GM19324 (cell line): ENCODE measurements at regions not wholly inside any gene's neighbourhood (a gene's known extent, or its start where the extent isn't known, plus 50 kb on each side); places are given as distances from the start of the nearest gene placed in this dataset.
"Not testable (repeated sequence)": the region's sequence is repeated elsewhere in the genome, so short reads cannot be mapped to it uniquely, and the experiment has no call there.

ENCODE experiments used
- ATAC-seq: cut with Tn5 transposase; IDR thresholded peaks from one replicate; pipeline ENCODE4 v1.9.1; 2021; ENCODE audit warnings: mild to moderate bottlenecking, moderate library complexity; ENCODE audit not compliant: unreplicated experiment, low FRiP score

DNA sequence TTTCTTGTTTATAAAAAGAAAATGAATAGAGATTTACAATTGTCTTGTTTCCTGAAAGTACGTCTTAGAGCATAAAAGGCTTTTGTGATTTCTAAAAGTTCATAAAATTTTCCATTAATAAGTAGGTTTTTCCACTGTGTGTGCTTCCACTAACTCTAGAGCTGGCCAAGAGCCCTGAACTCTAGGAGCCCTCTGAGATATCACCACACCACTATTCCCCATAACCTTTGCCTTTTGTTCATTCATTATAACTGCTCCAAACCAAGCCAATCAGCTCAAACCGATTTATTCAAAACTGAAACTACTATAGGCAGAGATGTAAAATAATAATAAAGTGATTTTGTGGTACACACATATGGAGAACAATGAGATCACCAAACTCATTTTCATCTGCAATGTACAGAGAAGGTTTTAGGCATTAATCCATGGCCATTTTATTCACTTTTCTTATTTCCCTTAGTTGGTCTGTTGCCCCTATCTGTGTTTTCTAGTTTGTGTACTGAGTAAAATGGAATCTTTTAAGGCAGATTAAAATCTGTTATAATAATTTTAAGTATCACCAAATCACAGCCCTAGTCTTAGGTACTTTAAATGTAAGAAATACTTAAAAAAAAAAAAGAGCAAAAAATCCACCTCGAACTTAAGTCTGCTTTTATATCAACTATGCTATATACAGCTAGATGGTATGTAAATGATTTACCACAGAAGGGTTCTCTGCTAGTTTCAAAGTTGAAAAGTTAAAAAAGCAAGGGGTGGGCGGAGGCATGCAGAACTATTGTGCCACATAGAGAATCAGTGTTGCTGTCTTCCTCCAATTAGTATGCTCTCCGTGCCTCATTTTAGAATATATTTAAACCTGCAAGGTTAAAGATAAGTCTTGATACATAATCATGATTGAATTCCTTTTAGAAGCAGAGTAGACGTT, 311.3 kb downstream of the KLF12 start:
- no peak for ATAC-seq

DNA sequence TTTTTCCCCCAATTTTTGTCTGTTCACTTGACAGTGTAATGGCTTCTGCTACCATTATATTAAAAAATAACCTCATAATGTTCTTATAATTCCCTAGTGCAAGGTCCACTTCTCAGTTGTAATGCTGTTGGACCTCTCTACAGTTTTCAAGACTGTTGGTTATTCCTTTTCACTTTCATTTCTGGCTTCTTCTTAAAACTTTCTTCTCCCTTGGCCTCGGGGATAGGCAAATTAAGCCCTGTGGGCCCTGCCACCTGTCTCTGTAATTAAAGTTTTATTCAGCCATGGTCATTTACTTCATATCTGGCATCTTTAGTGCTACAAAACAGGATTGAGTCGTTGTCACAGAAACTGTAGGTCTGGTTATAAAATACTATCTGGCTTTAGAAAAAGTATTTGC, 313.5 kb downstream of the KLF12 start:
- peak; percentile 88 for ATAC-seq

DNA sequence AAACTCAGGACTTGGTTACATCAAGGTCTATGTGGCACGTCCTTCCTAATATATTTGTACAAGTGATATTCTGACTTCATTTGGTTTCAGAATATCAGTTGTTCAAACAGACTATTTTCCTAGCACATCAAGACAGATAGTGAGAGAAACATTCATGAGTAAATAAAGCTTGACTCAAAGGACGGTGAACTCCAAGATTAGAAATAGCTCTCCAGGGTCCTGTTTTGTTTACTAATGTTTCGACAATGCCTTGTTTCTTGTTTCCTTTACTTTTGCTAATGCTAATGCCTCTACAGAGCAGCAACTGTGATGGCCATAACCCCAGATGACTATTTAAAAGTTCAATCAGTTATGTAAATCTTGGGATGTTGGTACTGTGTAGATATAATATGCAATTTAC, 313.9 kb downstream of the KLF12 start:
- ATAC-seq = no peak

DNA sequence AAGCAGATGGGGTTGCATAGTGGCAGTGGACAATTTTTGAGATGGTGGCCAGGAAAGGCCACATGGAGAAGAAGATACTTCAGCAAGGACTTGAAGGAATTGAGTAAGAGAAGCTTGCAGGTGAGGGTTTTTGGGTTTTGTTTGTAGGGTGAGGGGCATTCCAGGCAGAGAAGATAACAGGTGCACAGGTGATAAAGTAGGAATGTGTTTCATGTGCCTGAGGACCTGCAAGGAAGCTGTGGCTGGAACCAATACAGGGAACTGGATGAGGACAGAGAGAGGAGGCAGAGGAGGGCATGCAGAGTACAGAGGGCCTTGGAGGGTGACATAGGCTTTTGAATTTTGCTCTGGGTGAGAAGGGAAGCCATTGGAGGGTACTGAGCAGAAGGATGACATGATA, 314.5 kb downstream of the KLF12 start:
- ATAC-seq = no peak

DNA sequence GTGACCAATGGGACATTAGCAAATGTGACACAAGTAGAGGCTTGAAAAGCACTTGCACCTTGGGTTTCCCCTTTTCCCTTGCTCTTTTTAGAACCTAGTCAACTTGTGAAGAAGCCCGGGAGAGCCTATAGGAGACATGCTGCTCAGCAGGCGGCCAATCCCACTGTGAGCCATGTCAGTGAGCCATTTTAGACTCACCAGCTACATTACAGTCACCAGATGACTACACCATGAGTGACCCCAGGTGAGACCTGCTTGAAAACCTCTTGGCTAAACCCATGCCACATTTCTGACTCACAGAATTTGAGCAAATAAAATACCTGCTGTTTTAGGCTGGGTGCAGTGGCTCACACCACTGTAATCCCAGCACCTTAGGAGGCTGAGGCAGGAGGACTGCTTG, 317.5 kb downstream of the KLF12 start:
- no peak for ATAC-seq

DNA sequence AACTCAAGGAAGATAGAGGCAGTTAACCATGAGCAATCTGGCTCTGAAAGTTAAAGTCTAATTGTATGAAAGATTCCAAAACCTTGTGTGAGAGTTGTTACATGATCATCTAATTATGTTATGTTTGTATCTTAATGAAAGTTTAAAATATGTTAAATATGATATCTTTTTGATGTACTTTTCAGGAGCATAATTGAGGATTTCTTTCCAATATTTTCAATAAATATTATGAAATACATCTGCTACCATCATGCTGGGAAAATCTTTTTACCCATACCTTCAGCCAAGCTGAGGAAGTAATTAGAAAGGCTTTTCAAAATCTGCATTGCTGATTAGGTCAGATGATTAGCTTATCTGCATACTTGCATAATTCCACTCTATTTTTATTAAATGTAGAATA, 318.4 kb downstream of the KLF12 start:
- ATAC-seq = no peak

DNA sequence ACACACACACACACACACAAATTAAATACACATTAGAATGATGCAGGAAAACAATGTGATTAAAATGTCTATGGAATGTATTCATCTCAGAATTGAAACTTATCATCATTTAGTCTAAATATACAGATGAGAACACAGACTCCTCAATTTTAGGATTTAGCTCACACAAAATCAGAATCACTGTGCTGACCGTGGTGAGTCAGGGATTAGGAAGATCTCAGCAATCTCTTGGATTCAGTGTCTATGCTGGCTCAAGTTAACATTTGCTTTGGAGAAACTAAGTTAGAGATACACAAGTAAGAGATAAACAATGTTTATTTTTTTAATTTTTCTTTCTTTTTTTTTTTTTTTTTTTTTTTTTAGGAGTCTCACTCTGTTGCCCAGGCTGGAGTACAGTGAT, 323.6 kb downstream of the KLF12 start:
- no peak for ATAC-seq

DNA sequence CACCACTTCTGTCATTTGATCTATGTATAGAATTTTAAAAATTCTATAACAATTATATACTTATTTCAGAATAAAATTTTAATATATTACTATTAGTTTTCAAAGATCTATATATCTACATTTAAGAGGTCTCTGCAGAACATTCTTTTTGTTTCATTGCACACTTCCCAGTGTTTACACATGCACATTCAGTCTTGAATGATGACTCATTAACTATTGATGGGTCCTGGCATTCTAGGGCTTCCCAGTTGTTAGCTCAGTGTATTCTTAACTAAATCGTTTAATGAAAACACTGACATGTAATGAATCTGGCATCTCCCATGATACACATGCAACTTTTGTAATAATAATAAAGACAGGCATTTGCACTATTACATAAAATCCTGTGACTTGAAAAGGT, 324.6 kb downstream of the KLF12 start:
- ATAC-seq = no peak

DNA sequence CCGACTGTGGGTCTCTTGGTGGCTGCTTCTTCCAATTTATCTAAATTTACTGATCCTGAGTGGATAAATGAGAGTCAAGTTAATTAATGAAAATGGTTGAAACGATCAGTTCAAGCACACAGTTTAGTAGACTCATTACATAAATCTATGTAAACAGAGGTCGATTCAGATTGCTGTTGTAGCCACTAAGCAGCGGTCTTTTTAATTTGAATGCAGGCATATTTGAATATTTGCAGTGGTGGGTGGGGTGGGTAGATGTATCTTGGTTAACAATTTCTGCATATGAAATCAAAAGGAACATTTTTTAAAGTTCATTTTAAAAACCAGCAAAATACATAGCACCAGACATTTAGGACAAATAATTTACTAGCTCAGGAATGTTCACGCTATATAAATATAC, 325.9 kb downstream of the KLF12 start:
- no peak for ATAC-seq

DNA sequence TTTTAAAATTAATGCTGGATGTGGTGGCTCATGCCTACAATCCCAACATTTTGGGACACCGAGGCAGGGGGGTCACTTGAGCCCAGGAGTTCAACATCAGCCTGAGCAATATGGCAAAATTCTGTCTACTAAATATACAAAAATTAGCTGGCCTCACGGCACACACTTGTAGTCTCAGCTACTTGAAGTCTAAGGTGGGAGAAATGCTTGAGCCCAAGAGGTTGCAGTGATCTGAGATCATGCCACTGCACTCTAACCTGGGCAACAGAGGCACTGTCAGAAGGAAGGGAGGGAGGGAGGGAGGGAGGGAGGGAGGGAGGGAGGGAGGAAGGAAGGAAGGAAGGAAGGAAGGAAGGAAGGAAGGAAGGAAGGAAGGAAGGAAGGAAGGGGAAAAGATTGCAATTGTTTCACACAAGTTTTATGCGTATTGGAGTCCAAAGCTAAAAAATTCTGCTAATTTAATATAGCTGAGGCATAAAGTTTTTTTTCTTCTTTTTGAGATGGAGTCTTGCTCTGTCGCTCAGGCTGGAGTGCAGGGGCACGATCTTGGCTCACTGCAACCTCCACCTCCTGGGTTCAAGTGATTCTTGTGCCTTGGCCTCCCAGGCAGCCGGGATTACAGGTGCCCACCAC, 328.8 kb downstream of the KLF12 start:
- not testable (repeated sequence) for ATAC-seq

DNA sequence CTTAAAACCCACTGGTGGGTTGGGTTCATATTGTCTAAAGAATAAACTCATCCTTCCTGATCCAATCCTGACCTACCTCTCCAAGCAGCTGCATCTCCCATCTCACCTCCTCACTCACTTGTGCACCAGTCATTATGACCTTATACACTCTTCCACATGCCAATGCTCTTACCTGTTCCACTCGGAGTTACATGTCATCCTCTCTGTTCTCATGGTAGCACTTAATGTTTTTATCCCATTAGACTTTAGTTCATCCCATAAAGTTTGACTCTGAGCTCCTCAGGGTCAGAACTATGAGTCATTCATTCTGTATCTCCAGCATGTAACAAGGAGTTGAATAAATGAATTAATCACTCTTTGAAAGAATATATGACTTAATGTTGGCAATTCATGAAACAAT, 330.2 kb downstream of the KLF12 start:
- no peak for ATAC-seq

DNA sequence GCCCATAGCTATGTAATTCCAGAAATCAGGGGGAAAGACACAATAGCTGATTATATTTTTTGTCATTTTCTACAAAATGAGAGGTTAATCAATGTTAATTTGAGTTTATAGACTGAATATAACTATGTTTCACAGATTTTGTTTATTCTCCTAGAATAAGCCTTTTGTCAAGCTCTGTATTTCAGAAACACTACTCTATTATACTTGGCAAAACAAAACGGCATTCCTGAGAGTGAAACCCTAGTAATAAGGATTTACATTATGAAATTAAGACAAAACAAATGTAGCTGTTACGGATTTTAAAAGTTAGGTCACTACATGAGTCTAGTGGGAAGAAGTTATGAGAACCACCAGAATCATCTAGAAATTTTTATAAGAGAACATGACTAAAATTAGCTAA, 334.2 kb downstream of the KLF12 start:
- no peak for ATAC-seq

DNA sequence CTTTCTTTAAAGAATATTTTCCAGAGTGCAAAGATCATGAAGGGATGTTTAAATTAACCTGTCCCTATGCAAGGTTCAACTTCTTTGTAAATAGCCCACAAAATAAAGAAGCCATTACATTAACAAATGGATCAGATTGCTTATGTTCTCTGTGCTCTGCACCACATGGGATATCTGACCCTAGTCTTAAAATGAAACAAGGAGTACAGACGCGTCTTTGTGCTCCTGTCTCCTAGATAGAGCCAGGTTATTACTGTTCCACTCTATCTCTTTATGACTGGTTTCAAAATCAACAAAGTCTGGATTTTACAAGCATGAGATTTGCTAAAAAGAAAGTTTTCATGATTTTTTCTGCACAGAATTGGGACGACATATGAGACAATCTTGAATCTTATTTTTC, 339.4 kb downstream of the KLF12 start:
- no peak for ATAC-seq

DNA sequence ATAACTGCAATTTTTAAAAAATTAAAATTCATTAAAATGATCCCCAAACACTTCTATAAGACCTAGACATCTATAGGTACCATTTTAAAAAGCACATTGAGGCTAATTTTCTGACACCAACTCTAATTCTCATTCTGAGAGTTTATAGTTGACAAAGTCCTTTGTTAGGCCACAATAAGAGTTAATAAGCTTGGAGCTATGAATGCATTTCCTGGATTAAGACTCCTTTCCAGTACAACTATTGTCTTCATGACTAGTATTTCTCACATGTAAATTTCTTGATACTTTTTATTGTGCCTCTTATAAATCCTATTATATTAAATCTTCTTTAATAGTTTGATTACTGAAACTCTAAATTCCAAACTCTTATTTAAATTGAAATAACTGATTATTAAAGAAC, 340.8 kb downstream of the KLF12 start:
- ATAC-seq = no peak

DNA sequence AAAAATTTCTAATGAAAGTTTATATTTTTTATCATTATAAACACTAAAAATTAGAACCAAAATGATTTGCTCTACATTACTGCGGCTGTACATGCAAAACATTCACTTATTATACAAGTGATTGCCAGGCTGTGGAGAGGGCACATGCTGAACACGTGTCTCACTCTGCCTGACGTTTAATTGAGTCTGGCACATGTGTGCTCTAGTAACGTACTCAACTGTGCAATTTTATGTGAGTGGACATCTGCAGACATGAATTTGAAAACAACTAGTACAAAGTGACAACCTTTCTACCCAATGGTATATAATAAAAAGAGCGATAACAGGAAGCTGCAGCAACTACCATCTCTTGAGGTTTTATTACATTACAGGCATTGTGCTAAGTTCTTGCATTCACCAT, 341.4 kb downstream of the KLF12 start:
- ATAC-seq = no peak

DNA sequence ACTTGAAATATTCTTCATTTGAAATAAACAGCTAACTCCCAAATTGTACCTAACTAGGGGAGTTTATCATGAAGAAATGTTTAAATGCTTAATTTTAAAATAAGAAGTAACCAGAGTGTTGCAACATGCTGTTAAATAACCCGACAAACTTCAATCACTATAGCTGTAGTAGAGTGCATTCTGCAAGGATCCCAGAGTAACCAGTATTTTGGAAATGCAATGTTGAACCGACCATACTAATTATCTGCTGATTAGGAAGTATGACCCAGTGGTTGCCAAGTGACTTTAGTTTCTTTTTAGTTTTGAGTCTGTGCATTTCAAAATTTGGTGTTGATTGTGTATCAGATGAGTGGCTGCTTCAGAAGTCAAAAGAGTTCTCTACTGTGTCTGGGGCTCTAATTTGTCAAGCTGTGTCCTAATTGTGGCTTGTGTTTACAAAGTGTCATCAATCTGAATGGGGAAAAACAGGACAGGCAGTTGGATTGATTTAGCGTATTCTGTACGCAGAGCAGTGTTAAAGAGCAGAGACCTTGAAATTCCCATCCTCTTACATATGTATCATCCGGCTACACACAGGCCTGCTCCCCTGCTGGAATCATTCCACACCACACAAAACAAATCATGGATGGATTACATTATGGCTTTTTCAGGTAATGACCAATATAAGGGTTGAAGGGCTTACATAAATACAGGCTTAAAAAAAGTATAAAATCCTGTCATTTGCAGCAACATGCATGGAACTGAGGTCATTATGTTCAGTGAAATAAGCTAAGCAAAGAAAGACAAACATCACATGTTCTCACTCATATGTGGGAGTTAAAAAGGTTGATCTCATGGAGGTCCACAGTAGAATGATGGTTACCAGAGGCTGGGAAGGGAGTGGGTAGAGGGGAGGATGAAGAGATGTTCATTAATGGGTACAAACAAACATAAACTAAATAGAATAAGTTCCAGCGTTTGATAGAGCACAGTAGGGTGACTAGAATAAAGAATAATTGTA, 351.5 kb downstream of the KLF12 start:
- ATAC-seq = no peak

DNA sequence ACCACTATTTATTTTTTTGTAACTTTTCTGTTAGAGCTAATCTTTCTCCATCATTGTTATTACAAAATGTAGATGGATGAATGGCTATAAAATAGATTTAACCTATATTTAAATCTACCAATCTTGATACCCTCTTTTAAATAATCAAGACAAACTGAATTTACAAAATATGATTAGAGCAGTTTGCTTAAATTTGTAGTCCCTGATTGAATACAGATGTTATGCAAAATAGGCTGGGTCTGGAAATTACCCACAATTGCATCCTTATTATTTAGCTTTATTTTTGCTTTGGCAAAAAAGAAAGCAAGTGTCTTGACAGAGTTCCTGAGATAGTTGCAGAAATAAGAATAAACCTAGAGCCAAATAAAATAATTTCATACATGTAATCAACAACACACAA, 352.8 kb downstream of the KLF12 start:
- ATAC-seq = no peak

DNA sequence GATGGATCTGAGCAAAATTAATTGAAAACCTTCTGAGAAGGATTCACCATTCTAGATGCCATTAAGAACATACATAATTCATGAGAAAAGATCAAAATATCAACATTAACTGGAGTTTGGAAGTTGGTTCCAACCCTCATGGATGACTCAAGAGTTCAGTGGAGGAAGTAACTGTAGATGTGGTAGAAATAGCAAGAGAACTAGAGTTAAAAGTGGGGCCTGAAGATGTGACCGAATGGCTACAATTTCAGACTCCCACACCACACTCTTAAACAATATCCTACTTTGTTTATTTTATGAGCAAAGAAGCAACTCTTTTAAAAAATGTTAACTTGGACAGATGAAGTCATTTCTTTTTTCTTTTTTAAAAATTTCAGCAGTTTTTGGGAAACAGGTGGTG, 354.3 kb downstream of the KLF12 start:
- ATAC-seq = no peak

DNA sequence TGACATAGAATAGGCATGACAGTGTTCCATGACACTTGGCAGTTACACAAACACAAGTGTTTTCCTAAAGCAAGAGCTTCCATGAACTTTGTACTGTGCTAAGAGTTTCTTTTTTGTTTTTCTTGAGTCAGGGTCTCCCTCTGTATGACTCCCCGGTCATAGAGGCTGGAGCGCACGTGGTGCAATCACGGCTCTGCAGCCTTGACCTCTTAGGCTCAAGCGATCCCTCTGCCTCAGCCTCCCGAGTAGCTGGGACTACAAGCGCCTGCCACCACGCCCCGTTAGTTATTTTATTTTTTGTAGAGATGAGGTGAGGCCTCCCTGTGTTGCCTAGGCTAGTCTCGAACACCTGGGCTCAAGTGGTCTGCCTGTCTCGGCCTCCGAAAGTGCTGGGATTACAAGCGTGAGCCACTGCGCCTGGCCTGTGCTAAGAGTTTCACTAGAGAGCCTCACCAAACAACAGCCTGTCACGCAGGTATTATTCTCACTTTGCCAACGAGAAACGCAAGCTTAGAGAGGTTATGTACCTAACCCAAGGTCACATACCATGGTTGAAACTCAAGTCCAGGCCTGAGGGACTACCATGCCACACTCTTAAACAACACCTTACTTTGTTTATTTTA, 355.9 kb downstream of the KLF12 start:
- no peak for ATAC-seq

DNA sequence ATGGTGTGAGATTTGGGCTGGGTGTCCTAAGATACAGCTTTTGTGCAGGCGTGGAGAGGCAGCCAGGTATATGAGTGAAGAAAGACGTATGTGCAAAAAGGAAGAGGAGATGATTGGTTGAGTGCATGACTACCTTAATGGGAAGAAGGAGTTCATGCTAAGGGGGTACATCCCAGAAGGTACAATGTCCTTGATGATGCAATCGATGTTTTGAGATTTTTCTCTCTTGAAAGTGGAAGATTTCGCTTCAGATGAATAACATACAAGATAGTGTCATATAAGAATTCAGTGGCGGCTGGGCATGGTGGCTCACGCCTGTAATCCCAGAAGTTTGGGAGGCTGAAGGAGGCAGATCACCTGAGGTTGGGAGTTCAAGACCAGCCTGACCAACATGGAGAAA, 357.1 kb downstream of the KLF12 start:
- no peak for ATAC-seq
